ENCODE measurements at regions not wholly inside any gene's neighbourhood (a gene's known extent, or its start where the extent isn't known, plus 50 kb on each side); places are given as distances from the start of the nearest gene placed in this dataset.

DNA sequence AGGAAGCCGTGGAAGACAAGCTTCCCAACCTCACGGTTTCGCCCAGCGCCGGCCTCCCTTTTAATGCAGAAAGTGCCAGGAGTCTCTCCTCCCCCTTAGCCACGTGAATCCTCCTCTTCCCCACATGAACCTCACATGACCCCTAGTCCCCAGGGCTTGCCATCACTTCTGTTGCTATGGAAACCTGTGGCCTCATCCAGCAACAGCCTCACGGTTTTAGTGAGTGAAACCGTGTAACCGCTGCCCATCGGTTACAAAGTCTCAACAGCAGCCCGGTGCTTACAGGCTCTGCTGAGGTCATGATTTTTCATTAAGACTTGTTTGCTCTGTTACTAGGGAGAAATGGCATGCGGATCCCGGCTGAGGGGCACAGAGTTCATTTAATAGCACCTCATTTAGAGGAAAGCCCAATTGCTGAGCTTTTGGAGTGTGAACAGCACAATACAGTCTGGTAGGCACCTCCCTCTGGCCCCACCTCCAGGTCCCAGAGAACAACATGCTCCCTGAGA is 143.2 kb upstream of the BACE2 start:
- ChIA-PET CTCF (ENCODE audit: low intra/inter-chr PET ratio, low total read pairs) (no interaction called here), POLR2A (no interaction called here)
- H2AFZ ChIP-seq (ENCODE audit: low read length): no peak overlapping the region
- BruUV-seq (replicated peaks): no TSS peak
- no peak overlapping the region for H3K9ac ChIP-seq (ENCODE audit: insufficient read depth, low read depth, low read length)
- no peak overlapping the region for H3K4me3 ChIP-seq (replicated peaks in 1 of 3; ENCODE audit: insufficient read depth in 1 of 3, low read depth in 2 of 3, low read length in 3 of 3)
- intact Hi-C loops (cut with micrococcal nuclease; ENCODE audit: unreplicated experiment): no loop called here
- no peaks in the 10 kb centered on the region for H3K79me2 ChIP-seq (ENCODE audit: insufficient read depth, low read length)
- no peak for ATAC-seq
- no peaks in the 10 kb centered on the region for H3K9me3 ChIP-seq (ENCODE audit: low read length)
- H4K20me1 ChIP-seq (ENCODE audit: insufficient read depth, low read length): no peaks in the 10 kb centered on the region
- no peaks in the 10 kb centered on the region for H3K27me3 ChIP-seq (ENCODE audit: control insufficient read depth in 1 of 2, insufficient read depth in 2 of 2, low read length in 2 of 2)
- H3K4me2 ChIP-seq (ENCODE audit: low read depth, low read length): no peak overlapping the region
- peaks cover 6% of the 10 kb centered on the region for H3K4me1 ChIP-seq (ENCODE audit: insufficient read depth, low read length)
- FAIRE-seq: no peak
- no peaks in the 10 kb centered on the region for H3K36me3 ChIP-seq (replicated peaks in 1 of 2; ENCODE audit: control insufficient read depth in 1 of 2, insufficient read depth in 2 of 2, low read length in 2 of 2)
- WGBS (ENCODE audit: low lambda C conversion rate): 35% methylated on average over 13 of the region's 13 CpGs
- H3K27ac ChIP-seq (ENCODE audit: extremely low read length, insufficient read depth, low read length): no peak overlapping the region
- in situ Hi-C loops (cut with HindIII; ENCODE audit: extremely low pct_ligation_motif_present, low pct_unique_long_range_greater_than_20kb): no loop called here
- no peak for DNase-seq (ENCODE audit: low spot score)
- TF ChIP-seq MLXIP (CRISPR knock-in tag; IDR thresholded peaks at IDR 0.05; ENCODE audit: borderline replicate concordance) (no peak), ZFP41 (CRISPR knock-in tag; IDR thresholded peaks at IDR 0.05; ENCODE audit: borderline replicate concordance) (no peak), MZF1 (CRISPR knock-in tag; IDR thresholded peaks at IDR 0.05; ENCODE audit: borderline replicate concordance) (no peak), NFIB (CRISPR knock-in tag; IDR thresholded peaks at IDR 0.05; ENCODE audit: borderline replicate concordance) (no peak), ZNF598 (CRISPR knock-in tag; IDR thresholded peaks at IDR 0.05; ENCODE audit: borderline replicate concordance) (no peak), MAFK (conservative IDR thresholded peaks at IDR 0.05 in 1 of 2, IDR thresholded peaks at IDR 0.05 in 1 of 2; ENCODE audit: low read length in 2 of 2) (no peak), FOXA1 (IDR thresholded peaks at IDR 0.05) (no peak), FOXA1 (CRISPR knock-in tag; IDR thresholded peaks at IDR 0.05) (no peak), KLF11 (CRISPR knock-in tag; IDR thresholded peaks at IDR 0.05) (no peak), ZNF543 (CRISPR knock-in tag; IDR thresholded peaks at IDR 0.05) (no peak), GLI4 (CRISPR knock-in tag; IDR thresholded peaks at IDR 0.05; ENCODE audit: borderline replicate concordance) (no peak)
- TF ChIP-seq, protein P1, sequence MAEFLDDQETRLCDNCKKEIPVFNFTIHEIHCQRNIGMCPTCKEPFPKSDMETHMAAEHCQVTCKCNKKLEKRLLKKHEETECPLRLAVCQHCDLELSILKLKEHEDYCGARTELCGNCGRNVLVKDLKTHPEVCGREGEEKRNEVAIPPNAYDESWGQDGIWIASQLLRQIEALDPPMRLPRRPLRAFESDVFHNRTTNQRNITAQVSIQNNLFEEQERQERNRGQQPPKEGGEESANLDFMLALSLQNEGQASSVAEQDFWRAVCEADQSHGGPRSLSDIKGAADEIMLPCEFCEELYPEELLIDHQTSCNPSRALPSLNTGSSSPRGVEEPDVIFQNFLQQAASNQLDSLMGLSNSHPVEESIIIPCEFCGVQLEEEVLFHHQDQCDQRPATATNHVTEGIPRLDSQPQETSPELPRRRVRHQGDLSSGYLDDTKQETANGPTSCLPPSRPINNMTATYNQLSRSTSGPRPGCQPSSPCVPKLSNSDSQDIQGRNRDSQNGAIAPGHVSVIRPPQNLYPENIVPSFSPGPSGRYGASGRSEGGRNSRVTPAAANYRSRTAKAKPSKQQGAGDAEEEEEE (CRISPR knock-in tag; IDR thresholded peaks at IDR 0.05; ENCODE audit: borderline replicate concordance): no peak
- TF ChIP-seq, protein P2, sequence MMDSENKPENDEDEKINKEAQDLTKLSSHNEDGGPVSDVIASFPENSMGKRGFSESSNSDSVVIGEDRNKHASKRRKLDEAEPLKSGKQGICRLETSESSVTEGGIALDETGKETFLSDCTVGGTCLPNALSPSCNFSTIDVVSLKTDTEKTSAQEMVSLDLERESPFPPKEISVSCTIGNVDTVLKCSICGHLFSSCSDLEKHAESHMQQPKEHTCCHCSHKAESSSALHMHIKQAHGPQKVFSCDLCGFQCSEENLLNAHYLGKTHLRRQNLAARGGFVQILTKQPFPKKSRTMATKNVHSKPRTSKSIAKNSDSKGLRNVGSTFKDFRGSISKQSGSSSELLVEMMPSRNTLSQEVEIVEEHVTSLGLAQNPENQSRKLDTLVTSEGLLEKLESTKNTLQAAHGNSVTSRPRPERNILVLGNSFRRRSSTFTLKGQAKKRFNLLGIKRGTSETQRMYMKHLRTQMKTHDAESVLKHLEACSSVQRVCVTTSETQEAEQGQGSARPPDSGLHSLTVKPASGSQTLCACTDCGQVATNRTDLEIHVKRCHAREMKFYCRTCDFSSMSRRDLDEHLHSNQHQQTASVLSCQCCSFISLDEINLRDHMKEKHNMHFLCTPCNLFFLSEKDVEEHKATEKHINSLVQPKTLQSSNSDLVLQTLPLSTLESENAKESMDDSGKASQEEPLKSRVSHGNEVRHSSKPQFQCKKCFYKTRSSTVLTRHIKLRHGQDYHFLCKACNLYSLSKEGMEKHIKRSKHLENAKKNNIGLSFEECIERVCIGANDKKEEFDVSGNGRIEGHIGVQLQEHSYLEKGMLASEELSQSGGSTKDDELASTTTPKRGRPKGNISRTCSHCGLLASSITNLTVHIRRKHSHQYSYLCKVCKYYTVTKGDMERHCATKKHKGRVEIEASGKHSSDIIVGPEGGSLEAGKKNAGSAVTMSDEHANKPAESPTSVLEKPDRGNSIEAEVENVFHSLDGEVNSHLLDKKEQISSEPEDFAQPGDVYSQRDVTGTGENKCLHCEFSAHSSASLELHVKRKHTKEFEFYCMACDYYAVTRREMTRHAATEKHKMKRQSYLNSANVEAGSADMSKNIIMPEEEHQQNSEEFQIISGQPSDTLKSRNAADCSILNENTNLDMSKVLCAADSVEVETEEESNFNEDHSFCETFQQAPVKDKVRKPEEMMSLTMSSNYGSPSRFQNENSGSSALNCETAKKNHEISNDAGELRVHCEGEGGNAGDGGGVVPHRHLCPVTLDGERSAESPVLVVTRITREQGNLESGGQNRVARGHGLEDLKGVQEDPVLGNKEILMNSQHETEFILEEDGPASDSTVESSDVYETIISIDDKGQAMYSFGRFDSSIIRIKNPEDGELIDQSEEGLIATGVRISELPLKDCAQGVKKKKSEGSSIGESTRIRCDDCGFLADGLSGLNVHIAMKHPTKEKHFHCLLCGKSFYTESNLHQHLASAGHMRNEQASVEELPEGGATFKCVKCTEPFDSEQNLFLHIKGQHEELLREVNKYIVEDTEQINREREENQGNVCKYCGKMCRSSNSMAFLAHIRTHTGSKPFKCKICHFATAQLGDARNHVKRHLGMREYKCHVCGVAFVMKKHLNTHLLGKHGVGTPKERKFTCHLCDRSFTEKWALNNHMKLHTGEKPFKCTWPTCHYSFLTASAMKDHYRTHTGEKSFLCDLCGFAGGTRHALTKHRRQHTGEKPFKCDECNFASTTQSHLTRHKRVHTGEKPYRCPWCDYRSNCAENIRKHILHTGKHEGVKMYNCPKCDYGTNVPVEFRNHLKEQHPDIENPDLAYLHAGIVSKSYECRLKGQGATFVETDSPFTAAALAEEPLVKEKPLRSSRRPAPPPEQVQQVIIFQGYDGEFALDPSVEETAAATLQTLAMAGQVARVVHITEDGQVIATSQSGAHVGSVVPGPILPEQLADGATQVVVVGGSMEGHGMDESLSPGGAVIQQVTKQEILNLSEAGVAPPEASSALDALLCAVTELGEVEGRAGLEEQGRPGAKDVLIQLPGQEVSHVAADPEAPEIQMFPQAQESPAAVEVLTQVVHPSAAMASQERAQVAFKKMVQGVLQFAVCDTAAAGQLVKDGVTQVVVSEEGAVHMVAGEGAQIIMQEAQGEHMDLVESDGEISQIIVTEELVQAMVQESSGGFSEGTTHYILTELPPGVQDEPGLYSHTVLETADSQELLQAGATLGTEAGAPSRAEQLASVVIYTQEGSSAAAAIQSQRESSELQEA (CRISPR knock-in tag; IDR thresholded peaks at IDR 0.05; ENCODE audit: not compliant biosample characterization): no peak

All from HepG2 (cell line).